Neutrophil (primary cell): ENCODE measurements at regions not wholly inside any gene's neighbourhood (a gene's known extent, or its start where the extent isn't known, plus 50 kb on each side); places are given as distances from the start of the nearest gene placed in this dataset.

Experiments used
- H3K27ac ChIP-seq: fragments of 200-600 bp; sonication (generic); 2 replicates; pipeline ENCODE4 v1.5.1; 2016; ENCODE audit warnings: mild to moderate bottlenecking, moderate library complexity
- H3K27me3 ChIP-seq: fragments of 200-600 bp; sonication (generic); 2 replicates; pipeline ENCODE4 v1.6.0; 2016; ENCODE audit warnings: mild to moderate bottlenecking
- H3K36me3 ChIP-seq: fragments of 200-600 bp; sonication (generic); 2 replicates; pipeline ENCODE4 v1.5.1; 2017
- H3K4me1 ChIP-seq, 2 experiments: fragments of 200-600 bp in 1 of 2; sonication (generic) in 1 of 2; 1 replicate in 1 of 2; 2 replicates in 1 of 2; pipeline versions ENCODE4 v1.5.1 to v1.6.1; 2013 to 2016; ENCODE audit warnings: low read depth in 1 of 2, low read length in 1 of 2, mild to moderate bottlenecking in 1 of 2, moderate library complexity in 1 of 2; ENCODE audit not compliant: control insufficient read depth in 1 of 2, insufficient read depth in 1 of 2
- H3K4me3 ChIP-seq, 2 experiments: fragments of 200-600 bp in 1 of 2; sonication (generic) in 1 of 2; 1 replicate in 1 of 2; 2 replicates in 1 of 2; pipeline ENCODE4 v1.5.1; 2013 to 2016; ENCODE audit warnings: low read depth in 1 of 2, low read length in 1 of 2, mild to moderate bottlenecking in 1 of 2, moderate library complexity in 1 of 2
- H3K9me3 ChIP-seq: fragments of 200-600 bp; sonication (generic); 2 replicates; pipeline ENCODE4 v1.5.1; 2016
- CTCF ChIP-seq: fragments of 200-600 bp; sonication (generic); IDR thresholded peaks from 2 replicates; pipeline ENCODE4 v1.5.1; 2016; ENCODE audit warnings: antibody characterized with exemption

- no peak overlapping the region for H3K27ac ChIP-seq
- H3K27me3 ChIP-seq: no peaks in the 10 kb centered on the region
- no peak overlapping the region for H3K4me3 ChIP-seq
- no peaks in the 10 kb centered on the region for H3K36me3 ChIP-seq
- TF ChIP-seq CTCF: no peak
- no peaks in the 10 kb centered on the region for H3K9me3 ChIP-seq
- H3K4me1 ChIP-seq: no peaks in the 10 kb centered on the region
Measured at GRCh38 chr3:102599819-102600576, 165.2 kb downstream of the ZPLD1 start.

- H3K4me3 ChIP-seq: no peak overlapping the region
- H3K36me3 ChIP-seq: no peaks in the 10 kb centered on the region
- no peaks in the 10 kb centered on the region for H3K9me3 ChIP-seq
- H3K27me3 ChIP-seq: no peaks in the 10 kb centered on the region
- no peaks in the 10 kb centered on the region for H3K4me1 ChIP-seq
- TF ChIP-seq CTCF: no peak
- H3K27ac ChIP-seq: no peak overlapping the region
Measured at GRCh38 chr3:102605153-102605552, 170.3 kb downstream of the ZPLD1 start.

GRCh38 chr3:102608875-102609274, 174.1 kb downstream of the ZPLD1 start:
- Histone ChIP-seq H3K9me3 (no peaks in the 10 kb centered on the region), H3K27me3 (no peaks in the 10 kb centered on the region), H3K27ac (no peak overlapping the region), H3K4me3 (no peak overlapping the region), H3K36me3 (no peaks in the 10 kb centered on the region), H3K4me1 (no peaks in the 10 kb centered on the region)
- TF ChIP-seq CTCF: no peak

- H3K4me3 ChIP-seq: no peak overlapping the region
Measured at GRCh38 chr3:102614021-102614569, 179.3 kb downstream of the ZPLD1 start.

GRCh38 chr3:102614585-102614984, 179.8 kb downstream of the ZPLD1 start:
- no peak overlapping the region for H3K27ac ChIP-seq
- TF ChIP-seq CTCF: no peak
- no peaks in the 10 kb centered on the region for H3K9me3 ChIP-seq
- no peaks in the 10 kb centered on the region for H3K36me3 ChIP-seq
- no peaks in the 10 kb centered on the region for H3K27me3 ChIP-seq
- no peaks in the 10 kb centered on the region for H3K4me1 ChIP-seq
- no peak overlapping the region for H3K4me3 ChIP-seq

More at GRCh38 chr3:102614021-102614569, 179.3 kb downstream of the ZPLD1 start:
- Histone ChIP-seq H3K4me1 (no peaks in the 10 kb centered on the region), H3K27ac (no peak overlapping the region), H3K27me3 (no peaks in the 10 kb centered on the region), H3K9me3 (no peaks in the 10 kb centered on the region), H3K36me3 (no peaks in the 10 kb centered on the region)
- no peak for TF ChIP-seq CTCF
